ENCODE measurements at regions not wholly inside any gene's neighbourhood (a gene's known extent, or its start where the extent isn't known, plus 50 kb on each side); places are given as distances from the start of the nearest gene placed in this dataset.
"Not testable (repeated sequence)": the region's sequence is repeated elsewhere in the genome, so short reads cannot be mapped to it uniquely, and the experiment has no call there.

DNA sequence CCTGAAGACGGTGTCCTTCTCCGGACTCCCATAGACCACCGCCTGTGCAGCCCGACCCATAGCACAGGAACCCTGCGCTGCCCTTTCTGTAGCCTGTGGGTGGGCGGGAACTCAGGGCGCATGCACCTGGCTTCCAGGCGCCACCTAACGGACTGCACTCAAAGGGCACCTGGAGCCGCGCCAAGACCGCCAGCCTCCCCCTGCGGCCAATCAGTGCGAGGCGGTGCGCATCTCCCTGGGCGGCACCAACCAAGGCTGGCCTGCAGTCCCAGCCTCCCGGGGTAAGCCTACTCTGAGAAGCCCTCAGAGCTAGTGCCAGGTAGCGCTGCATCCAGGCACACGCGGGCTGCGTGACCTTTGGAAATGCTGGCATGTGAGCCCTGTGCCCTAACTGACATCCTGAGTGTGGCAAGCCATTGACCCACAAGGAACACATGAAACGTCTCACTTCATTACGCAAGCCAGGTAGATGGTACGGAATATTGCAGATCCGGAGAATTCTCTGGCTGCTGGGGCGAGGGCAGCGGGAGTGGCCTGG is 113.0 kb downstream of the TSPY10 start:
- TF ChIP-seq, protein P1, sequence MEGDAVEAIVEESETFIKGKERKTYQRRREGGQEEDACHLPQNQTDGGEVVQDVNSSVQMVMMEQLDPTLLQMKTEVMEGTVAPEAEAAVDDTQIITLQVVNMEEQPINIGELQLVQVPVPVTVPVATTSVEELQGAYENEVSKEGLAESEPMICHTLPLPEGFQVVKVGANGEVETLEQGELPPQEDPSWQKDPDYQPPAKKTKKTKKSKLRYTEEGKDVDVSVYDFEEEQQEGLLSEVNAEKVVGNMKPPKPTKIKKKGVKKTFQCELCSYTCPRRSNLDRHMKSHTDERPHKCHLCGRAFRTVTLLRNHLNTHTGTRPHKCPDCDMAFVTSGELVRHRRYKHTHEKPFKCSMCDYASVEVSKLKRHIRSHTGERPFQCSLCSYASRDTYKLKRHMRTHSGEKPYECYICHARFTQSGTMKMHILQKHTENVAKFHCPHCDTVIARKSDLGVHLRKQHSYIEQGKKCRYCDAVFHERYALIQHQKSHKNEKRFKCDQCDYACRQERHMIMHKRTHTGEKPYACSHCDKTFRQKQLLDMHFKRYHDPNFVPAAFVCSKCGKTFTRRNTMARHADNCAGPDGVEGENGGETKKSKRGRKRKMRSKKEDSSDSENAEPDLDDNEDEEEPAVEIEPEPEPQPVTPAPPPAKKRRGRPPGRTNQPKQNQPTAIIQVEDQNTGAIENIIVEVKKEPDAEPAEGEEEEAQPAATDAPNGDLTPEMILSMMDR (IDR thresholded peaks at IDR 0.05; ENCODE audit: control extremely low read depth in 1 of 3, insufficient read depth in 1 of 3, low read depth in 1 of 3, low read length in 3 of 3): not testable (repeated sequence)
- not testable (repeated sequence) for TF ChIP-seq POLR2AphosphoS5 (IDR thresholded peaks at IDR 0.05; ENCODE audit: low read depth, low read length); JUN (IDR thresholded peaks at IDR 0.05; ENCODE audit: low read depth, low read length); SRF (IDR thresholded peaks at IDR 0.05; ENCODE audit: low read depth, low read length); YY1 (IDR thresholded peaks at IDR 0.05; ENCODE audit: low read depth, low read length); SP1 (IDR thresholded peaks at IDR 0.05; ENCODE audit: low read depth, low read length); TAF1 (IDR thresholded peaks at IDR 0.05; ENCODE audit: low read depth, low read length); RAD21 (IDR thresholded peaks at IDR 0.05 in 1 of 2, conservative IDR thresholded peaks at IDR 0.05 in 1 of 2; ENCODE audit: low read depth in 2 of 2, low read length in 2 of 2); MAFK (IDR thresholded peaks at IDR 0.05; ENCODE audit: low read depth, low read length)
- TF ChIP-seq, protein P2, sequence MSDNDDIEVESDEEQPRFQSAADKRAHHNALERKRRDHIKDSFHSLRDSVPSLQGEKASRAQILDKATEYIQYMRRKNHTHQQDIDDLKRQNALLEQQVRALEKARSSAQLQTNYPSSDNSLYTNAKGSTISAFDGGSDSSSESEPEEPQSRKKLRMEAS (IDR thresholded peaks at IDR 0.05): not testable (repeated sequence)

Data from H1 (cell line).